Tibial nerve (tissue), 4 donors: ENCODE measurements at regions not wholly inside any gene's neighbourhood (a gene's known extent, or its start where the extent isn't known, plus 50 kb on each side); places are given as distances from the start of the nearest gene placed in this dataset.

ENCODE experiments used
- CTCF ChIP-seq, 5 experiments: fragments of 200-600 bp in 3 of 5; fragments of 450-650 bp in 2 of 5; sonication (generic) in 3 of 5; IDR thresholded peaks; one replicate each; pipeline ENCODE4 v1.5.1; 2016 to 2019; ENCODE audit warnings: antibody characterized with exemption in 5 of 5, mild to moderate bottlenecking in 3 of 5, moderate library complexity in 2 of 5
- EP300 ChIP-seq, 2 donors: sonication (generic); formaldehyde crosslinking; IDR thresholded peaks; one replicate each; pipeline ENCODE4 v1.6.1; 2017; ENCODE audit warnings: antibody characterized with exemption in 2 of 2, mild to moderate bottlenecking in 1 of 2
- POLR2A ChIP-seq, 2 donors: fragments of 450-650 bp; IDR thresholded peaks; one replicate each; pipeline ENCODE4 v1.6.1; 2017; ENCODE audit warnings: antibody characterized with exemption in 2 of 2, mild to moderate bottlenecking in 2 of 2, moderate library complexity in 2 of 2

GRCh38 chr15:62969442-62970089 lies 73.0 kb upstream of the TPM1 start:
- TF ChIP-seq CTCF (IDR thresholded peaks at IDR 0.05) (no peak), POLR2A (IDR thresholded peaks at IDR 0.05) (no peak), EP300 (IDR thresholded peaks at IDR 0.05) (no peak)
